ENCODE measurements at regions not wholly inside any gene's neighbourhood (a gene's known extent, or its start where the extent isn't known, plus 50 kb on each side); places are given as distances from the start of the nearest gene placed in this dataset.

DNA sequence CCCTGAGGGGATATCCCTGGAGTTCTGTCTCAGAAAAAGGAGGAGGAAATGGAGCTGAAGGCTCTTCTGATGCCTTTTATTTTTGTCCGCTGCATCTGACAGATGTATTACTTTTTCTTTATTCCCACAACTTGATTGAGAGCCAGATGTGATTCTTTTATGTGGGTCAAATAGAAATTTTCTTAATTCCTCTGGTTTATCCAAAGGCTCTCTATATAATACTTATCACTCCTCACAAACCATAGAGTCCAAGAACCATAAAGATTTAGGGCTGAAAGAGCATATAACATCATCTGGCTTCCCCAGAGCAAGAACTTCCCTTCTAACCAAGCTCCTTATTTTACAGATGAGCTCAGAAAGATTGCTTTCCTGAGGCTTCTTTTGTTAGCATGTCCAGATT lies 756.7 kb upstream of the FAM241A start:
- no peak overlapping the region for H3K4me3 ChIP-seq (ENCODE audit: low read depth, low read length)
- TF ChIP-seq, protein P1, sequence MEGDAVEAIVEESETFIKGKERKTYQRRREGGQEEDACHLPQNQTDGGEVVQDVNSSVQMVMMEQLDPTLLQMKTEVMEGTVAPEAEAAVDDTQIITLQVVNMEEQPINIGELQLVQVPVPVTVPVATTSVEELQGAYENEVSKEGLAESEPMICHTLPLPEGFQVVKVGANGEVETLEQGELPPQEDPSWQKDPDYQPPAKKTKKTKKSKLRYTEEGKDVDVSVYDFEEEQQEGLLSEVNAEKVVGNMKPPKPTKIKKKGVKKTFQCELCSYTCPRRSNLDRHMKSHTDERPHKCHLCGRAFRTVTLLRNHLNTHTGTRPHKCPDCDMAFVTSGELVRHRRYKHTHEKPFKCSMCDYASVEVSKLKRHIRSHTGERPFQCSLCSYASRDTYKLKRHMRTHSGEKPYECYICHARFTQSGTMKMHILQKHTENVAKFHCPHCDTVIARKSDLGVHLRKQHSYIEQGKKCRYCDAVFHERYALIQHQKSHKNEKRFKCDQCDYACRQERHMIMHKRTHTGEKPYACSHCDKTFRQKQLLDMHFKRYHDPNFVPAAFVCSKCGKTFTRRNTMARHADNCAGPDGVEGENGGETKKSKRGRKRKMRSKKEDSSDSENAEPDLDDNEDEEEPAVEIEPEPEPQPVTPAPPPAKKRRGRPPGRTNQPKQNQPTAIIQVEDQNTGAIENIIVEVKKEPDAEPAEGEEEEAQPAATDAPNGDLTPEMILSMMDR (IDR thresholded peaks at IDR 0.05; ENCODE audit: low read depth, low read length): no peak

DNA sequence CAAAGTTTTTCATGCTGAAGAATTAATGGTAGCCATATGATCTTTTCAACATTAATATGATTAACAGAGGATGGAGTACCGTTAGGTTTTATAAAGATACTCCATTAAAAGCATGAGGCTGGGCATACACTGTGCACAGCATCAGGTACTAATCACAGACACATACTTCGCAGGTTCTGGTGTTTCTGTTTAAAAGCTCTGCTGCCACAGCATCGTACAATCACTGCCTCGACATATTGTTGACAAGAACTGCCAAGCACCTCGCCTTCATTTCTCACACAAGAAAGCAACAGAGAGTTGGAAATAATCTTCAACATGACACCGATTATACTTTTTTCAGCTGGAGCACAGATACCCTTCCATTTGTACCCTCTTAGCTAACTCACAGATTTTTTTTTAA lies 753.4 kb upstream of the FAM241A start:
- TF ChIP-seq, protein P1 (IDR thresholded peaks at IDR 0.05; ENCODE audit: low read depth, low read length): no peak
- H3K4me3 ChIP-seq (ENCODE audit: low read depth, low read length): no peak overlapping the region

DNA sequence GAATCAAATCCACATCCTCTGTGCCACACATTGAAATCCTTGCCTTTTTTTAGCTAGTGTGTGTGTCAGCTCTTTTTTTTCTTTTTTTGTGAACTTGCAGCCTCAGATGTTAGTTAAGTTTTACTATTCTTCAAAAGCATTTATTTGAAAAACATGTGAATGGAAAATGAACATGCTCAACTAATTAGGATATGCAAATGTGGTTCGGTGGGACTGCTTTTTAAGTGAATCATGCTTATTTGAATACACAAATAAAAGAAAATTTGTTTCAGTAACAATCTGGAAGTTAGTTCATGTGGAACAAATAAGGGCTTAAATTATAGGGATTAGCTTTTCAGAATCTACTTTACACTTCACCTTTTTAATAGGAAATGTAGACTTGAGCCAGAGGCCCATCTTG lies 751.5 kb upstream of the FAM241A start:
- no peak overlapping the region for H3K4me3 ChIP-seq (ENCODE audit: low read depth, low read length)

DNA sequence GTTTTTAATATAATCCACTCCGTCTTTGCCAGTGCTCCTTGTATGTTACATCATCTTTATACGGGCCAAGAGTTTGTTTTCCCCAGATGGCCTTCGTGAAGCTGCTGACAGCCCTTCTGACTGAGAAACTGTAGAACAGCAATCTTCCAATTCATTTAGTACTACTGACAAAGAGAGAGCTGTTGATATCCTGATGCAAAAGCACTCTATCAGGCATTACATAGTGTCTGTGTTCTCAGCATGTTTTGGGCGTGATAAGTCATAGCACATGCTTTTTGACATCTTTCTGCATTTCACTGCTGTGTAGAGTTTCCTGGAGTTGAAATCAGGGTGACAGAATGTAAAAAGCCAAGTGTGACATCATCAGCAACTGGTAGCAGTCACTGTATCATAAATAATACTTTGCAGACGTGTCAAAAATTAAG lies 746.3 kb upstream of the FAM241A start:
- H3K4me3 ChIP-seq (ENCODE audit: low read depth, low read length): no peak overlapping the region
- TF ChIP-seq, protein P1 (IDR thresholded peaks at IDR 0.05; ENCODE audit: low read depth, low read length): no peak

More for the DNA sequence above, 751.5 kb upstream of the FAM241A start:
- TF ChIP-seq, protein P1 (IDR thresholded peaks at IDR 0.05; ENCODE audit: low read depth, low read length): no peak

DNA sequence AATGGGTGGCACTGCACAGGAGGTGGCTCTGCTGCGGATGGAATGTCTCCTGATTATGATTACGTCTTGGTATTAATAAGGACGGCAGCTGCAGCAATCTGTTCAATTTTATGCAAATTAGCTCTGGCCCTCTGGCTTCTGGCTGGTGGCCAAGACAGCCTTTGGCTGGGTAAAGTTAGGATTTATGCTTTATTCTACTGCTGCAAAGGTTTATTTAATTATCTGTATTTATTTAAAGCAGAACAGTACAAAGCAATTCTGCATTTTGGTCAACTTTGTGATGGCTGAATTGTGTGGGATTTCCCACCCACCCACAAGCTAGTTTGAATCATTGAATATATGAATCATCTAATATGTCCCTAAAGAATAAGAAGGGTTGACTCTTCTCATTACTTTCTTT lies 745.6 kb upstream of the FAM241A start:
- no peak overlapping the region for H3K4me3 ChIP-seq (ENCODE audit: low read depth, low read length)
- TF ChIP-seq, protein P1 (IDR thresholded peaks at IDR 0.05; ENCODE audit: low read depth, low read length): no peak

DNA sequence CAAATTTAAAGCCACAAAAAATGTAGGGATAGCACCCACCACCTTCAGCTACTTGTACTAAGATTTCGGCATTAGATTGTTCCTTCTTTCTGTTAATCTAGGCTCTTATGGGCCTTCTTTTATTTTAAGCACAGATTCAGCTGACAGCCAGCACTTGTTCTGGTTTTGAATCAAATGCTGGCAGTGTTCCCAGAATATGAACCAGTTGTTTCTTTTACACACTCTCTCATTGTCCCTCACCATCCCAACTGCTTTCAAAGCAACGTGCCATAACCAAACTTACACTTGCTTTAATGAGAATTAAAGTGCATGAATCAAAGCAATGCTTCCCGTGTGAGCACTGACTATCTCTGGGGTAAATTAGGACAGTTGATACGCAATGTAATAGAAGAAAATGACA lies 744.5 kb upstream of the FAM241A start:
- no peak overlapping the region for H3K4me3 ChIP-seq (ENCODE audit: low read depth, low read length)
- TF ChIP-seq, protein P1 (IDR thresholded peaks at IDR 0.05; ENCODE audit: low read depth, low read length): no peak

DNA sequence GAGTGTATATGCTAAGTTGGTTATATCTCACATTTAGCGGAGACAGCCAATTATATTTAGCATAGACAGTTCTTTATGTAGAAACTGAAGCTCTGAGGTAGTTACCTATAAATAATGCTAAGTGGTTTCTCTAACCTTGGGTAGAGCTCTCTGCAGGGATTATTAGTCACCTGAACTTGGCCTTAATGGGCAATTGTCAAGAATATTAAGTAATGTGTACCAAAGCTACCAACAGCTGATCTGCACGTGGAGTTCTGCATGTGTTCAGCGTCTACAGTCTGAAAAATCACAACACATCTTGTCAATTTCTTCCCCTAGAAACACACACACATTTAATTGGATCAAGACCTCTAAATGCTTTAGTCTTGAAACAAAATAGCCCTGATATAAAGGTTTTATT lies 740.6 kb upstream of the FAM241A start:
- H3K4me3 ChIP-seq (ENCODE audit: low read depth, low read length): no peak overlapping the region
- TF ChIP-seq, protein P1 (IDR thresholded peaks at IDR 0.05; ENCODE audit: low read depth, low read length): no peak
